ENCODE measurements at regions not wholly inside any gene's neighbourhood (a gene's known extent, or its start where the extent isn't known, plus 50 kb on each side); places are given as distances from the start of the nearest gene placed in this dataset.

DNA sequence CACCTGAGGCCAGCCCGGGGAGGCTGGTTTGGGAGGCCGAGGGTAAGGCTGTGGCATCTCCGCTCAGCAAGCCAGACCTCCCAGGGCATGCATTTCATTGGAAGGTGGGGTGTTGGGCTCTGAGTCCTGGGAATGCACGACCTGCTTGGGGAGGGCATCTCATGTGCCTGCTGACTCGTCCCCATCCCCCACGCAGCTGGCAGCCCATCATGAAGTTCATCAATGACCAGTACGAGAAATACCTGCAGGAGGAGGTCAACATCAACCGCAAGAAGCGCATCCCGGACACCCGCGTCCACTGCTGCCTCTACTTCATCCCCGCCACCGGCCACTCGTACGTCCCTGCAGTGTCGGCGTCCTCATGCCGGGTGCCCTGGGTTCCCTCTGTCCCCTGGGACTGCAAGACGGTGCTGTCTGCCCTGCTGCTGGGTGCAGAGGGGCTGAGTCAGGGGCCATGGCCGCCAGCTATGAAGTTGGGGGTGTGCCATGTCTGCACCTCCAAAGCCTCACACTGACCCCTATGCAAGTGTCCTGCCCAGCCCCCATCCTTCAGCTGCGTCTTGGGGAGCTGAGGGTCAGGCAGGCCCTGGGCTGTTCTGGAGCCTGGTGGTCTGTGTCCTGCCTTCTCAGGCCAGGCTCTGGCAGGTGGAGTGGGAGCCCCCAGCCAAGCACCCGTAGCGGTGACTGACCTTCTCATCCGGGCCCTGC lies 347.9 kb downstream of the SEC14L1 start:
- no peak for TF ChIP-seq FOXK1 (CRISPR knock-in tag; IDR thresholded peaks at IDR 0.05)
- TF ChIP-seq, protein P1, sequence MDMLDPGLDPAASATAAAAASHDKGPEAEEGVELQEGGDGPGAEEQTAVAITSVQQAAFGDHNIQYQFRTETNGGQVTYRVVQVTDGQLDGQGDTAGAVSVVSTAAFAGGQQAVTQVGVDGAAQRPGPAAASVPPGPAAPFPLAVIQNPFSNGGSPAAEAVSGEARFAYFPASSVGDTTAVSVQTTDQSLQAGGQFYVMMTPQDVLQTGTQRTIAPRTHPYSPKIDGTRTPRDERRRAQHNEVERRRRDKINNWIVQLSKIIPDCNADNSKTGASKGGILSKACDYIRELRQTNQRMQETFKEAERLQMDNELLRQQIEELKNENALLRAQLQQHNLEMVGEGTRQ (CRISPR knock-in tag; IDR thresholded peaks at IDR 0.05) = no peak
- TF ChIP-seq, protein P2, sequence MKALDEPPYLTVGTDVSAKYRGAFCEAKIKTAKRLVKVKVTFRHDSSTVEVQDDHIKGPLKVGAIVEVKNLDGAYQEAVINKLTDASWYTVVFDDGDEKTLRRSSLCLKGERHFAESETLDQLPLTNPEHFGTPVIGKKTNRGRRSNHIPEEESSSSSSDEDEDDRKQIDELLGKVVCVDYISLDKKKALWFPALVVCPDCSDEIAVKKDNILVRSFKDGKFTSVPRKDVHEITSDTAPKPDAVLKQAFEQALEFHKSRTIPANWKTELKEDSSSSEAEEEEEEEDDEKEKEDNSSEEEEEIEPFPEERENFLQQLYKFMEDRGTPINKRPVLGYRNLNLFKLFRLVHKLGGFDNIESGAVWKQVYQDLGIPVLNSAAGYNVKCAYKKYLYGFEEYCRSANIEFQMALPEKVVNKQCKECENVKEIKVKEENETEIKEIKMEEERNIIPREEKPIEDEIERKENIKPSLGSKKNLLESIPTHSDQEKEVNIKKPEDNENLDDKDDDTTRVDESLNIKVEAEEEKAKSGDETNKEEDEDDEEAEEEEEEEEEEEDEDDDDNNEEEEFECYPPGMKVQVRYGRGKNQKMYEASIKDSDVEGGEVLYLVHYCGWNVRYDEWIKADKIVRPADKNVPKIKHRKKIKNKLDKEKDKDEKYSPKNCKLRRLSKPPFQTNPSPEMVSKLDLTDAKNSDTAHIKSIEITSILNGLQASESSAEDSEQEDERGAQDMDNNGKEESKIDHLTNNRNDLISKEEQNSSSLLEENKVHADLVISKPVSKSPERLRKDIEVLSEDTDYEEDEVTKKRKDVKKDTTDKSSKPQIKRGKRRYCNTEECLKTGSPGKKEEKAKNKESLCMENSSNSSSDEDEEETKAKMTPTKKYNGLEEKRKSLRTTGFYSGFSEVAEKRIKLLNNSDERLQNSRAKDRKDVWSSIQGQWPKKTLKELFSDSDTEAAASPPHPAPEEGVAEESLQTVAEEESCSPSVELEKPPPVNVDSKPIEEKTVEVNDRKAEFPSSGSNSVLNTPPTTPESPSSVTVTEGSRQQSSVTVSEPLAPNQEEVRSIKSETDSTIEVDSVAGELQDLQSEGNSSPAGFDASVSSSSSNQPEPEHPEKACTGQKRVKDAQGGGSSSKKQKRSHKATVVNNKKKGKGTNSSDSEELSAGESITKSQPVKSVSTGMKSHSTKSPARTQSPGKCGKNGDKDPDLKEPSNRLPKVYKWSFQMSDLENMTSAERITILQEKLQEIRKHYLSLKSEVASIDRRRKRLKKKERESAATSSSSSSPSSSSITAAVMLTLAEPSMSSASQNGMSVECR (CRISPR knock-in tag; IDR thresholded peaks at IDR 0.05; ENCODE audit: borderline replicate concordance) = no peak
- no peak for TF ChIP-seq ZNF219 (CRISPR knock-in tag; IDR thresholded peaks at IDR 0.05; ENCODE audit: borderline replicate concordance)
- no peak for TF ChIP-seq GRHL2 (CRISPR knock-in tag; IDR thresholded peaks at IDR 0.05; ENCODE audit: insufficient replicate concordance, severe bottlenecking)
- TF ChIP-seq, protein P3, sequence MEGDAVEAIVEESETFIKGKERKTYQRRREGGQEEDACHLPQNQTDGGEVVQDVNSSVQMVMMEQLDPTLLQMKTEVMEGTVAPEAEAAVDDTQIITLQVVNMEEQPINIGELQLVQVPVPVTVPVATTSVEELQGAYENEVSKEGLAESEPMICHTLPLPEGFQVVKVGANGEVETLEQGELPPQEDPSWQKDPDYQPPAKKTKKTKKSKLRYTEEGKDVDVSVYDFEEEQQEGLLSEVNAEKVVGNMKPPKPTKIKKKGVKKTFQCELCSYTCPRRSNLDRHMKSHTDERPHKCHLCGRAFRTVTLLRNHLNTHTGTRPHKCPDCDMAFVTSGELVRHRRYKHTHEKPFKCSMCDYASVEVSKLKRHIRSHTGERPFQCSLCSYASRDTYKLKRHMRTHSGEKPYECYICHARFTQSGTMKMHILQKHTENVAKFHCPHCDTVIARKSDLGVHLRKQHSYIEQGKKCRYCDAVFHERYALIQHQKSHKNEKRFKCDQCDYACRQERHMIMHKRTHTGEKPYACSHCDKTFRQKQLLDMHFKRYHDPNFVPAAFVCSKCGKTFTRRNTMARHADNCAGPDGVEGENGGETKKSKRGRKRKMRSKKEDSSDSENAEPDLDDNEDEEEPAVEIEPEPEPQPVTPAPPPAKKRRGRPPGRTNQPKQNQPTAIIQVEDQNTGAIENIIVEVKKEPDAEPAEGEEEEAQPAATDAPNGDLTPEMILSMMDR (IDR thresholded peaks at IDR 0.05) = no peak
- no peak for TF ChIP-seq ZNF317 (CRISPR knock-in tag; IDR thresholded peaks at IDR 0.05; ENCODE audit: borderline replicate concordance, low read depth)
- no peak for TF ChIP-seq IRF2 (CRISPR knock-in tag; IDR thresholded peaks at IDR 0.05; ENCODE audit: borderline replicate concordance, low read depth)
- no peak for TF ChIP-seq FOXP1 (CRISPR knock-in tag; IDR thresholded peaks at IDR 0.05; ENCODE audit: borderline replicate concordance)
- TF ChIP-seq, protein P4, sequence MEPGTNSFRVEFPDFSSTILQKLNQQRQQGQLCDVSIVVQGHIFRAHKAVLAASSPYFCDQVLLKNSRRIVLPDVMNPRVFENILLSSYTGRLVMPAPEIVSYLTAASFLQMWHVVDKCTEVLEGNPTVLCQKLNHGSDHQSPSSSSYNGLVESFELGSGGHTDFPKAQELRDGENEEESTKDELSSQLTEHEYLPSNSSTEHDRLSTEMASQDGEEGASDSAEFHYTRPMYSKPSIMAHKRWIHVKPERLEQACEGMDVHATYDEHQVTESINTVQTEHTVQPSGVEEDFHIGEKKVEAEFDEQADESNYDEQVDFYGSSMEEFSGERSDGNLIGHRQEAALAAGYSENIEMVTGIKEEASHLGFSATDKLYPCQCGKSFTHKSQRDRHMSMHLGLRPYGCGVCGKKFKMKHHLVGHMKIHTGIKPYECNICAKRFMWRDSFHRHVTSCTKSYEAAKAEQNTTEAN (CRISPR knock-in tag; IDR thresholded peaks at IDR 0.05) = no peak
- TF ChIP-seq ZNF263 (CRISPR knock-in tag; IDR thresholded peaks at IDR 0.05; ENCODE audit: low read depth) = no peak
- TF ChIP-seq, protein P5, sequence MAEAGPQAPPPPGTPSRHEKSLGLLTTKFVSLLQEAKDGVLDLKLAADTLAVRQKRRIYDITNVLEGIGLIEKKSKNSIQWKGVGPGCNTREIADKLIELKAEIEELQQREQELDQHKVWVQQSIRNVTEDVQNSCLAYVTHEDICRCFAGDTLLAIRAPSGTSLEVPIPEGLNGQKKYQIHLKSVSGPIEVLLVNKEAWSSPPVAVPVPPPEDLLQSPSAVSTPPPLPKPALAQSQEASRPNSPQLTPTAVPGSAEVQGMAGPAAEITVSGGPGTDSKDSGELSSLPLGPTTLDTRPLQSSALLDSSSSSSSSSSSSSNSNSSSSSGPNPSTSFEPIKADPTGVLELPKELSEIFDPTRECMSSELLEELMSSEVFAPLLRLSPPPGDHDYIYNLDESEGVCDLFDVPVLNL (CRISPR knock-in tag; IDR thresholded peaks at IDR 0.05; ENCODE audit: borderline replicate concordance, low read depth) = no peak
- TF ChIP-seq, protein P6, sequence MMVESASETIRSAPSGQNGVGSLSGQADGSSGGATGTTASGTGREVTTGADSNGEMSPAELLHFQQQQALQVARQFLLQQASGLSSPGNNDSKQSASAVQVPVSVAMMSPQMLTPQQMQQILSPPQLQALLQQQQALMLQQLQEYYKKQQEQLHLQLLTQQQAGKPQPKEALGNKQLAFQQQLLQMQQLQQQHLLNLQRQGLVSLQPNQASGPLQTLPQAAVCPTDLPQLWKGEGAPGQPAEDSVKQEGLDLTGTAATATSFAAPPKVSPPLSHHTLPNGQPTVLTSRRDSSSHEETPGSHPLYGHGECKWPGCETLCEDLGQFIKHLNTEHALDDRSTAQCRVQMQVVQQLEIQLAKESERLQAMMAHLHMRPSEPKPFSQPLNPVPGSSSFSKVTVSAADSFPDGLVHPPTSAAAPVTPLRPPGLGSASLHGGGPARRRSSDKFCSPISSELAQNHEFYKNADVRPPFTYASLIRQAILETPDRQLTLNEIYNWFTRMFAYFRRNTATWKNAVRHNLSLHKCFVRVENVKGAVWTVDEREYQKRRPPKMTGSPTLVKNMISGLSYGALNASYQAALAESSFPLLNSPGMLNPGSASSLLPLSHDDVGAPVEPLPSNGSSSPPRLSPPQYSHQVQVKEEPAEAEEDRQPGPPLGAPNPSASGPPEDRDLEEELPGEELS (CRISPR knock-in tag; IDR thresholded peaks at IDR 0.05) = no peak

Data from WTC11 (cell line).